ENCODE measurements at regions not wholly inside any gene's neighbourhood (a gene's known extent, or its start where the extent isn't known, plus 50 kb on each side); places are given as distances from the start of the nearest gene placed in this dataset.

- H3K9me3 ChIP-seq (ENCODE audit: control insufficient read depth, low read length) = no peaks in the 10 kb centered on the region
- H3K27ac ChIP-seq (ENCODE audit: low read length, poor library complexity, severe bottlenecking) = no peak overlapping the region
- no peak overlapping the region for H3K9ac ChIP-seq (ENCODE audit: low read length)
- H3K4ac ChIP-seq (ENCODE audit: low read depth in 1 of 2, low read length in 2 of 2) = no peak overlapping the region
- H4K8ac ChIP-seq (ENCODE audit: low read length) = no peak overlapping the region
- H2BK120ac ChIP-seq (ENCODE audit: low read depth, low read length) = no peak overlapping the region
- no peak overlapping the region for H2BK15ac ChIP-seq (ENCODE audit: low read depth, poor library complexity, severe bottlenecking)
- no peak overlapping the region for H2AK5ac ChIP-seq (ENCODE audit: low read length, severe bottlenecking)
- no peak overlapping the region for H3K4me2 ChIP-seq (ENCODE audit: low read length, poor library complexity, severe bottlenecking)
- no peak overlapping the region for H4K91ac ChIP-seq (ENCODE audit: low read length)
- no peak overlapping the region for H3K18ac ChIP-seq (ENCODE audit: low read depth in 1 of 2, low read length in 2 of 2)
- no peak overlapping the region for H3K23ac ChIP-seq (ENCODE audit: low read length in 2 of 2)
- H3K36me3 ChIP-seq (ENCODE audit: control insufficient read depth in 1 of 2, insufficient read depth in 2 of 2, low read depth in 1 of 2, low read length in 2 of 2) = no peaks in the 10 kb centered on the region
- H2BK5ac ChIP-seq (ENCODE audit: low read depth, low read length, poor library complexity, severe bottlenecking) = no peak overlapping the region
- H2BK12ac ChIP-seq (ENCODE audit: low read length in 2 of 2) = no peak overlapping the region
- WGBS = 100% methylated on average over 1 of the region's 1 CpG
- H3K4me3 ChIP-seq (ENCODE audit: insufficient read depth in 1 of 2, low read depth in 1 of 2, low read length in 2 of 2) = no peak overlapping the region
- H3K79me1 ChIP-seq (replicated peaks; ENCODE audit: low read length, poor library complexity, severe bottlenecking) = no peaks in the 10 kb centered on the region
- no peaks in the 10 kb centered on the region for H3K27me3 ChIP-seq (ENCODE audit: control insufficient read depth in 1 of 2, insufficient read depth in 1 of 2, low read length in 2 of 2)
- no peaks in the 10 kb centered on the region for H3K4me1 ChIP-seq (ENCODE audit: control insufficient read depth, insufficient read depth, low read depth, low read length)
- no peak overlapping the region for H3K14ac ChIP-seq (ENCODE audit: low read length in 2 of 2)
- no peak overlapping the region for H2AFZ ChIP-seq (ENCODE audit: low read depth, low read length)
- no peak for DNase-seq
These were observed 775.6 kb downstream of the LTN1 start for GRCh38 chr21:28216976-28217523.

GRCh38 chr21:28215214-28215954, 777.3 kb downstream of the LTN1 start:
- Histone ChIP-seq H2AFZ (ENCODE audit: low read depth, low read length) (no peak overlapping the region), H3K27me3 (ENCODE audit: control insufficient read depth in 1 of 2, insufficient read depth in 1 of 2, low read length in 2 of 2) (no peaks in the 10 kb centered on the region), H3K18ac (ENCODE audit: low read depth in 1 of 2, low read length in 2 of 2) (no peak overlapping the region), H3K27ac (ENCODE audit: low read length, poor library complexity, severe bottlenecking) (no peak overlapping the region), H2BK5ac (ENCODE audit: low read depth, low read length, poor library complexity, severe bottlenecking) (no peak overlapping the region), H3K4me2 (ENCODE audit: low read length, poor library complexity, severe bottlenecking) (no peak overlapping the region), H4K8ac (ENCODE audit: low read length) (no peak overlapping the region), H2BK12ac (ENCODE audit: low read length in 2 of 2) (no peak overlapping the region), H3K4ac (ENCODE audit: low read depth in 1 of 2, low read length in 2 of 2) (no peak overlapping the region), H3K36me3 (ENCODE audit: control insufficient read depth in 1 of 2, insufficient read depth in 2 of 2, low read depth in 1 of 2, low read length in 2 of 2) (no peaks in the 10 kb centered on the region), H3K79me1 (replicated peaks; ENCODE audit: low read length, poor library complexity, severe bottlenecking) (no peaks in the 10 kb centered on the region), H3K4me1 (ENCODE audit: control insufficient read depth, insufficient read depth, low read depth, low read length) (no peaks in the 10 kb centered on the region), H2BK15ac (ENCODE audit: low read depth, poor library complexity, severe bottlenecking) (no peak overlapping the region), H3K9ac (ENCODE audit: low read length) (no peak overlapping the region), H4K91ac (ENCODE audit: low read length) (no peak overlapping the region), H3K4me3 (ENCODE audit: insufficient read depth in 1 of 2, low read depth in 1 of 2, low read length in 2 of 2) (no peak overlapping the region), H3K9me3 (ENCODE audit: control insufficient read depth, low read length) (no peaks in the 10 kb centered on the region), H3K23ac (ENCODE audit: low read length in 2 of 2) (no peak overlapping the region), H2AK5ac (ENCODE audit: low read length, severe bottlenecking) (no peak overlapping the region), H3K14ac (ENCODE audit: low read length in 2 of 2) (no peak overlapping the region), H2BK120ac (ENCODE audit: low read depth, low read length) (no peak overlapping the region)
- WGBS = 90% methylated on average over 3 of the region's 5 CpGs
- DNase-seq = peak; percentile 35

DNA sequence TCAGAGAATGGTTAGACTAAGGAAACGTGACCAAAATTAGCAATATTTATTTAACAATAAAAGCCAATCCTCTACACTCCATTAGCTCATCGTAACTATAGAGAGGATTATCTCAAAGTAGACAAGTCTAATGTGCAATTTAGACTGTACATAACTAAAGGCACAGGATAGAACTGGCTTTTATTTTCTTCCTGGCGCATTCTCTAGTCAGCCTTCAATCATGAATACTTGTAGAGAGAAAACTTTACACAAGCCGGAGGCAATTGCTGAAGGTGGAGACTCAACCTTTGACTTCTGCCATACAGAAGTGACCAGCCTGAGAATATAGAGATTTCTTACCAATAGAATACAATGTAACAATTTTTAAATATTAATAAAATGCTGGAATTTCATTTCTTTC, 777.9 kb downstream of the LTN1 start:
- Histone ChIP-seq H4K91ac (ENCODE audit: low read length) (no peak overlapping the region), H3K14ac (ENCODE audit: low read length in 2 of 2) (no peak overlapping the region), H2AFZ (ENCODE audit: low read depth, low read length) (no peak overlapping the region), H3K4me3 (ENCODE audit: insufficient read depth in 1 of 2, low read depth in 1 of 2, low read length in 2 of 2) (no peak overlapping the region), H3K36me3 (ENCODE audit: control insufficient read depth in 1 of 2, insufficient read depth in 2 of 2, low read depth in 1 of 2, low read length in 2 of 2) (no peaks in the 10 kb centered on the region), H3K18ac (ENCODE audit: low read depth in 1 of 2, low read length in 2 of 2) (no peak overlapping the region), H2AK5ac (ENCODE audit: low read length, severe bottlenecking) (no peak overlapping the region), H4K8ac (ENCODE audit: low read length) (no peak overlapping the region), H3K4me1 (ENCODE audit: control insufficient read depth, insufficient read depth, low read depth, low read length) (no peaks in the 10 kb centered on the region), H3K27me3 (ENCODE audit: control insufficient read depth in 1 of 2, insufficient read depth in 1 of 2, low read length in 2 of 2) (no peaks in the 10 kb centered on the region), H3K9me3 (ENCODE audit: control insufficient read depth, low read length) (no peaks in the 10 kb centered on the region), H3K9ac (ENCODE audit: low read length) (no peak overlapping the region), H2BK120ac (ENCODE audit: low read depth, low read length) (no peak overlapping the region), H3K4me2 (ENCODE audit: low read length, poor library complexity, severe bottlenecking) (no peak overlapping the region), H2BK5ac (ENCODE audit: low read depth, low read length, poor library complexity, severe bottlenecking) (no peak overlapping the region), H2BK12ac (ENCODE audit: low read length in 2 of 2) (no peak overlapping the region), H3K79me1 (replicated peaks; ENCODE audit: low read length, poor library complexity, severe bottlenecking) (no peaks in the 10 kb centered on the region), H3K4ac (ENCODE audit: low read depth in 1 of 2, low read length in 2 of 2) (no peak overlapping the region), H2BK15ac (ENCODE audit: low read depth, poor library complexity, severe bottlenecking) (no peak overlapping the region), H3K23ac (ENCODE audit: low read length in 2 of 2) (no peak overlapping the region), H3K27ac (ENCODE audit: low read length, poor library complexity, severe bottlenecking) (no peak overlapping the region)
- DNase-seq = no peak
- WGBS = 94% methylated on average over 2 of the region's 4 CpGs

DNA sequence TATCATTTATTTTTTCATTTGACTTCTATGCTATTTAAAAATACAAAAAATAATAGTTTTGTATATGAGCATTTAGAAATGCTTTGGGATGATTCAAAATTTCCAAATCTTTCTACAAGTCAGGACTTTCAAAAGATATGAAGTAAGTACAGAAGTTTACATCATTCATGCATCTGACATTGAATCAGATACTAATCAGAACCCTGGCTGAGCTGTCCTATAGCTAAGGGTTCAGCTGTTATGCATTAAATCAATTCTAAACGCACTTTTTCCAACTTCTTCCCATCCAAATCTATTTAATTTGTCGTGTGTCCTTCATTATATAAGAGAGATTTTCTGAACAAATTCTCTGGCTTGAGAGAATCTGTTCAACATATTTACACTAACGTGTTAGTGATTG, 779.4 kb downstream of the LTN1 start:
- WGBS = no CpG with 5 or more reads among the region's 3 CpGs
- Histone ChIP-seq H3K18ac (ENCODE audit: low read depth in 1 of 2, low read length in 2 of 2) (no peak overlapping the region), H2BK15ac (ENCODE audit: low read depth, poor library complexity, severe bottlenecking) (no peak overlapping the region), H3K27me3 (ENCODE audit: control insufficient read depth in 1 of 2, insufficient read depth in 1 of 2, low read length in 2 of 2) (no peaks in the 10 kb centered on the region), H3K23ac (ENCODE audit: low read length in 2 of 2) (no peak overlapping the region), H3K14ac (ENCODE audit: low read length in 2 of 2) (no peak overlapping the region), H2AFZ (ENCODE audit: low read depth, low read length) (no peak overlapping the region), H2BK120ac (ENCODE audit: low read depth, low read length) (no peak overlapping the region), H3K4me2 (ENCODE audit: low read length, poor library complexity, severe bottlenecking) (no peak overlapping the region), H3K4me3 (ENCODE audit: insufficient read depth in 1 of 2, low read depth in 1 of 2, low read length in 2 of 2) (no peak overlapping the region), H4K8ac (ENCODE audit: low read length) (no peak overlapping the region), H3K36me3 (ENCODE audit: control insufficient read depth in 1 of 2, insufficient read depth in 2 of 2, low read depth in 1 of 2, low read length in 2 of 2) (no peaks in the 10 kb centered on the region), H2AK5ac (ENCODE audit: low read length, severe bottlenecking) (no peak overlapping the region), H3K27ac (ENCODE audit: low read length, poor library complexity, severe bottlenecking) (no peak overlapping the region), H3K4ac (ENCODE audit: low read depth in 1 of 2, low read length in 2 of 2) (no peak overlapping the region), H3K4me1 (ENCODE audit: control insufficient read depth, insufficient read depth, low read depth, low read length) (no peaks in the 10 kb centered on the region), H3K9ac (ENCODE audit: low read length) (no peak overlapping the region), H3K9me3 (ENCODE audit: control insufficient read depth, low read length) (no peaks in the 10 kb centered on the region), H3K79me1 (replicated peaks; ENCODE audit: low read length, poor library complexity, severe bottlenecking) (no peaks in the 10 kb centered on the region), H2BK5ac (ENCODE audit: low read depth, low read length, poor library complexity, severe bottlenecking) (no peak overlapping the region), H2BK12ac (ENCODE audit: low read length in 2 of 2) (no peak overlapping the region), H4K91ac (ENCODE audit: low read length) (no peak overlapping the region)
- DNase-seq = no peak
